Muscle of leg (tissue), 3 donors: ENCODE measurements at regions not wholly inside any gene's neighbourhood (a gene's known extent, or its start where the extent isn't known, plus 50 kb on each side); places are given as distances from the start of the nearest gene placed in this dataset.

ENCODE experiments used
- DNase-seq: peaks from one replicate; pipeline ENCODE4 v3.0.0; 2013
- H3K27ac ChIP-seq: one replicate; pipeline ENCODE4 v1.5.1; 2013; ENCODE audit warnings: mild to moderate bottlenecking, low read length, control low read depth
- H3K27me3 ChIP-seq: one replicate; pipeline ENCODE4 v1.6.1; 2013; ENCODE audit warnings: low read length; ENCODE audit not compliant: control insufficient read depth, insufficient read depth
- H3K36me3 ChIP-seq: one replicate; pipeline ENCODE4 v1.6.1; 2013; ENCODE audit warnings: low read length; ENCODE audit not compliant: control insufficient read depth, insufficient read depth
- H3K4me1 ChIP-seq: one replicate; pipeline ENCODE4 v1.6.1; 2013; ENCODE audit warnings: low read length; ENCODE audit not compliant: control insufficient read depth, insufficient read depth
- H3K4me3 ChIP-seq: one replicate; pipeline ENCODE4 v1.5.1; 2013; ENCODE audit warnings: low read length, control low read depth
- H3K9me3 ChIP-seq: replicated peaks from 2 replicates; pipeline ENCODE4 v1.6.1; 2013; ENCODE audit warnings: low read depth, low read length; ENCODE audit not compliant: control insufficient read depth
- WGBS: methylation state at CpG from one replicate; pipeline ENCODE4 v1.1.5; 2013; ENCODE audit warnings: missing lambda C conversion rate; ENCODE audit not compliant: insufficient coverage; 5-methylcytosine and 5-hydroxymethylcytosine counted together

DNA sequence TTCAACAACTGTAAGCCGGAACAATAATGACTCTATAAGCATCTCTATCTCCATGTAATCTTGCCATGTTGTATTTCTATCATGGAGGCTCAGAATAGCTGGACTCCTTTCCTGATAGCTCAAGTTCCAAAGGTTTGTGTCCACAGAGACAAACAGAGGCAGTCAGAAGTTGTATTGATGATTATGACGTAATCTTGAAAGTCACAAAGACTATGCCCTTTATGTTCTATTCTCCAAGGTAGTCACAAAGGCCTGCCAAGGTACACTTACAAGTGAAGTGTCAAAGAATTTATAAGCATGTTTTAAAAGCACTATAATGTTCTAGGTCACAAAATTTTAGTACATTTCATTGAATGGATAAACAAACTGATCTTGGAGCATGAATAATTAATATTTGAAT, 542.2 kb downstream of the CDH11 start:
- DNase-seq, result no peak
- WGBS, result 83% methylated on average over 1 of the region's 2 CpGs
- Histone ChIP-seq H3K27me3 (no peaks in the 10 kb centered on the region), H3K27ac (no peak overlapping the region), H3K9me3 (no peaks in the 10 kb centered on the region), H3K36me3 (no peaks in the 10 kb centered on the region), H3K4me3 (no peak overlapping the region), H3K4me1 (no peaks in the 10 kb centered on the region)

GRCh38 chr16:64545768-64546167, 576.1 kb downstream of the CDH11 start:
- Histone ChIP-seq H3K36me3 (no peaks in the 10 kb centered on the region), H3K27ac (no peak overlapping the region), H3K4me3 (no peak overlapping the region), H3K27me3 (no peaks in the 10 kb centered on the region), H3K9me3 (no peaks in the 10 kb centered on the region), H3K4me1 (no peaks in the 10 kb centered on the region)
- 83% methylated on average over 1 of the region's 2 CpGs for WGBS
- peak; percentile 39 for DNase-seq

DNA sequence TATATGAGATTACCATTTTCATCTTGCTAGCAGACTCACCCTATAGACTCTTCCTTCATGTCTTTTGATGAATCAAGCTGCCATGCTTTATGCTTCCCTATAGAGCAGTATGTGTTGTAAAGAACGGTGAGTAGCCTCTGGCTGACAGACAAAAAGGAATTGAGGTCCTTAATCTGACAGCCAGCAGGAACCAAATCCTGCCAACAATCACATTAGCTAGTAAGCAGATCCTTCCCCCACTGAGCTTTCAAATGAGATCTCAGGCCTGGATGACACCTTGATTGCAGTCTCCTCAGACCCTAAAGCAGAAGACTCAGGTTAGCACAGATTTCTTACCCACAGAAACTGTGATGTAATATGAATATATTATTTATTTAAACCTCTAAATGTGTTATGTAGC, 577.0 kb downstream of the CDH11 start:
- WGBS, result no CpG with 5 or more reads among the region's 1 CpG
- Histone ChIP-seq H3K27ac (no peak overlapping the region), H3K9me3 (no peaks in the 10 kb centered on the region), H3K27me3 (no peaks in the 10 kb centered on the region), H3K4me3 (no peak overlapping the region), H3K4me1 (no peaks in the 10 kb centered on the region), H3K36me3 (no peaks in the 10 kb centered on the region)
- no peak for DNase-seq

- Histone ChIP-seq H3K27me3 (no peaks in the 10 kb centered on the region), H3K9me3 (no peaks in the 10 kb centered on the region), H3K4me3 (no peak overlapping the region), H3K4me1 (no peaks in the 10 kb centered on the region), H3K36me3 (no peaks in the 10 kb centered on the region), H3K27ac (no peak overlapping the region)
- WGBS, result 30% methylated on average over 2 of the region's 4 CpGs
- peak; percentile 21 for DNase-seq
Measured at GRCh38 chr16:64543441-64543840, 578.4 kb downstream of the CDH11 start.

DNA sequence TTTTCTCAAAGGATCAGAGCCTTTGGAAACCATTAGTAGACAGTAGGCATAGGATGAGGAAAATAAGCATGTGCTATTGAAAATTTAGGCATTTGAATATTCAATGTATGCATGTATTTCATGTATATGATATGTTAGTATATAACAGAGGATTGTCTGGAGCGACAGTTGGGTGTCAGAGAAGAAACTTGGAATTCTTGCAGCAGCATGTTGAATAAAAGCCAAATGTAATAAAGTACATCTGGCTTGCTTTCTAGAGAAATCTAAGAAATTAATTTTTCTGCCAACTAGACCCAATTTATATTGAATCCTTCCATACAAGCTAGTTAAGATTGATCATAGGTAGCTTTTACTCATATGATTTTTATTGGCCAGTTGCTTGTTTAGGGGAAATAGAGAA, 578.8 kb downstream of the CDH11 start:
- Histone ChIP-seq H3K36me3 (no peaks in the 10 kb centered on the region), H3K27ac (no peak overlapping the region), H3K4me3 (no peak overlapping the region), H3K4me1 (no peaks in the 10 kb centered on the region), H3K9me3 (no peaks in the 10 kb centered on the region), H3K27me3 (no peaks in the 10 kb centered on the region)
- no CpG with 5 or more reads among the region's 1 CpG for WGBS
- DNase-seq, result peak; percentile 8

GRCh38 chr16:64542152-64542551, 579.7 kb downstream of the CDH11 start:
- no peaks in the 10 kb centered on the region for H3K27me3 ChIP-seq
- H3K36me3 ChIP-seq, result no peaks in the 10 kb centered on the region
- DNase-seq, result no peak
- no peaks in the 10 kb centered on the region for H3K9me3 ChIP-seq
- no CpG with 5 or more reads among the region's 2 CpGs for WGBS
- H3K27ac ChIP-seq, result no peak overlapping the region
- no peak overlapping the region for H3K4me3 ChIP-seq
- H3K4me1 ChIP-seq, result no peaks in the 10 kb centered on the region

DNA sequence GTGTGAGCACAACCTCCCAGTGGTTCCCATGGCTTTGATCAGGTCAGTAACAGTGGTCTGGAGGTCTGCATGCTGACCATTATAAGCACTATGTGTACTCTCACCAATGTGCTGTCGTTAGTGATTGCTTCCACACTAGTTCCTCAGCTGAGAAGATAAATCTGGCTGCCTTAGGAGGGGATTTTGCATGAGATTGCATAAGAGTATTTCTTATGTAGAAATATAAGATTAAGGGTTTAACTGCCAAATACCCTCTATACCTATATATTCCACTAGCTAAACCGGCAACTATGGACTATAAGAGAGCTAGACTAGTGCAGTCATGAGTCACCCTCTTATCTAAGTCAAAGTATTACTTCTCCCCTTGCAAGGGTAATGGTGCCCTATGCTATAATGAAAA, 580.2 kb downstream of the CDH11 start:
- no peaks in the 10 kb centered on the region for H3K36me3 ChIP-seq
- H3K9me3 ChIP-seq, result no peaks in the 10 kb centered on the region
- H3K4me3 ChIP-seq, result no peak overlapping the region
- H3K27me3 ChIP-seq, result no peaks in the 10 kb centered on the region
- no CpG with 5 or more reads among the region's 2 CpGs for WGBS
- H3K4me1 ChIP-seq, result no peaks in the 10 kb centered on the region
- peak; percentile 3 for DNase-seq
- no peak overlapping the region for H3K27ac ChIP-seq

GRCh38 chr16:64540434-64540833, 581.4 kb downstream of the CDH11 start:
- WGBS, result 44% methylated on average over 2 of the region's 3 CpGs
- Histone ChIP-seq H3K9me3 (no peaks in the 10 kb centered on the region), H3K27ac (no peak overlapping the region), H3K27me3 (no peaks in the 10 kb centered on the region), H3K4me1 (no peaks in the 10 kb centered on the region), H3K36me3 (no peaks in the 10 kb centered on the region), H3K4me3 (no peak overlapping the region)
- no peak for DNase-seq

GRCh38 chr16:64539811-64540371, 582.0 kb downstream of the CDH11 start:
- no peak for DNase-seq
- H3K4me1 ChIP-seq, result no peaks in the 10 kb centered on the region
- WGBS, result 86% methylated on average over 4 of the region's 4 CpGs

DNA sequence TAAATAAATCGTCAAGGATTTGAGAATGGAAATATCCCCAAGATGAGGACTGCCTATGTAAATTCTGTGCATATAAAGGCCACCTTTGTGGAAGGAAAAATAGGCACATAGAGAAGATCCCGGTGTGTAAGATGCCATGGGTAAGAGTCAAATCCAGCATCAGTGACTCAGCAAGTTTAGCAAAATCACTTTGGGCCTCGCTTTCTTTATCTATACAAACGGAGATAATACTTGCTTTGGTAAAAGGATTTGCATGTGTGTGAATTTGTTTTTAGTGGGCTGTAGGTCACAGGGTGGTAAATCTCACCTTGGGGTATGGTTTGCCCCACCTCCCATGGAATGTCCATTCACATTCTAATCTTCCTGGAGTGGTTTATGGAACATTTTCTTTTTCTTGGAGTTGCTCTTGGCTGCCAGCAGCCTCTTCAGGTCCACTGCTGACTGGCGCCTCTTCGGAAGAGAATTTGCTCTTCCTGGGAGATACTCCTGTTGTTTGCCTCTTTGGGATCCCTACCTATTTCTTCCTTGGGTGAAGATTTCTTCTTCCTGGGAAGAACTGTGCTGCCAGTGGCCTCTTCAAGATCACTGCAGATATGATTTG, 587.6 kb downstream of the CDH11 start:
- Histone ChIP-seq H3K4me3 (no peak overlapping the region), H3K9me3 (no peaks in the 10 kb centered on the region), H3K27ac (no peak overlapping the region), H3K4me1 (no peaks in the 10 kb centered on the region), H3K27me3 (no peaks in the 10 kb centered on the region), H3K36me3 (no peaks in the 10 kb centered on the region)
- no peak for DNase-seq
- 83% methylated on average over 1 of the region's 6 CpGs for WGBS

More at GRCh38 chr16:64539811-64540371, 582.0 kb downstream of the CDH11 start:
- Histone ChIP-seq H3K27me3 (no peaks in the 10 kb centered on the region), H3K4me3 (no peak overlapping the region), H3K9me3 (no peaks in the 10 kb centered on the region), H3K36me3 (no peaks in the 10 kb centered on the region), H3K27ac (no peak overlapping the region)

DNA sequence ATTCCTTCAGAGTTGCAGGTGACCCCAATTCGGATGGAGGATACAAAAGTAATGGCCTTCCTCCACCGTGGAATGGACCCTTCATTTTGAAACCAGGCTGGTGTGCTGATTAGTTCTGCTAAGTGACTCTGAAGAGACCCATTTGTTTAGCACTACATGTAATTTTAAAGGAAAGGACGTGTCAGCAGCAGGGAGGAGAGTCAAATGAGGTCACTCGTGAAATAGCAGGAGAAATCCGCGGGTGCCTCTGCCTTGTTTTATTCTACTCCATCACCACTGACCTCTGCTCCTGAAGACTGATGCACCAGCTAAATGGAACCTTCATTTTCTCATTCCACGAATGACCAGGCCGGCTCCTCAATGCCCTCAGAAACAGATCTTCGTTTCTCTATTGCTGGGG, 589.2 kb downstream of the CDH11 start:
- Histone ChIP-seq H3K4me1 (no peaks in the 10 kb centered on the region), H3K27me3 (no peaks in the 10 kb centered on the region), H3K4me3 (no peak overlapping the region), H3K36me3 (no peaks in the 10 kb centered on the region), H3K27ac (no peak overlapping the region), H3K9me3 (no peaks in the 10 kb centered on the region)
- WGBS, result 61% methylated on average over 8 of the region's 9 CpGs
- no peak for DNase-seq
